ENCODE measurements at regions not wholly inside any gene's neighbourhood (a gene's known extent, or its start where the extent isn't known, plus 50 kb on each side); places are given as distances from the start of the nearest gene placed in this dataset.

DNA sequence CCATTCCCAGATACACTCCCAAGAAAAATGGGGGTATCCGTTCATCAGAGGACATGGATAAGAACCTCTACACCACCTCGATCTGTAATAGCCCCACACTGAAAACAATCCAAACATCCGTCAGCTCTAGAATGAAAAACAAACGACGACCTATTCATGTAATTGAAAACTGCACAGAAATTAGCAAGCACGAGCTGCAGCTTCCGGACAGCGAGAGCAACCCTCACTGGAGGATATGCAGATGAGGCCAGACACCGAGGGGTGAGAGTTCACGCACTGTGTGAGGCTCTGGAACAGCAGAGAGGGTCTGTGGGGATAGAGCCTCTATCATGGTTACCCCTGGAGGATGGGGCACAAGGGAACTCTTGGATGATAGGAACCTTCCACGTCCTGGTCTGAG, 143.9 kb upstream of the NCOR2 start:
- no peak for TF ChIP-seq POLR2AphosphoS5 (IDR thresholded peaks at IDR 0.05; ENCODE audit: low read depth, low read length)
- TF ChIP-seq, protein P1, sequence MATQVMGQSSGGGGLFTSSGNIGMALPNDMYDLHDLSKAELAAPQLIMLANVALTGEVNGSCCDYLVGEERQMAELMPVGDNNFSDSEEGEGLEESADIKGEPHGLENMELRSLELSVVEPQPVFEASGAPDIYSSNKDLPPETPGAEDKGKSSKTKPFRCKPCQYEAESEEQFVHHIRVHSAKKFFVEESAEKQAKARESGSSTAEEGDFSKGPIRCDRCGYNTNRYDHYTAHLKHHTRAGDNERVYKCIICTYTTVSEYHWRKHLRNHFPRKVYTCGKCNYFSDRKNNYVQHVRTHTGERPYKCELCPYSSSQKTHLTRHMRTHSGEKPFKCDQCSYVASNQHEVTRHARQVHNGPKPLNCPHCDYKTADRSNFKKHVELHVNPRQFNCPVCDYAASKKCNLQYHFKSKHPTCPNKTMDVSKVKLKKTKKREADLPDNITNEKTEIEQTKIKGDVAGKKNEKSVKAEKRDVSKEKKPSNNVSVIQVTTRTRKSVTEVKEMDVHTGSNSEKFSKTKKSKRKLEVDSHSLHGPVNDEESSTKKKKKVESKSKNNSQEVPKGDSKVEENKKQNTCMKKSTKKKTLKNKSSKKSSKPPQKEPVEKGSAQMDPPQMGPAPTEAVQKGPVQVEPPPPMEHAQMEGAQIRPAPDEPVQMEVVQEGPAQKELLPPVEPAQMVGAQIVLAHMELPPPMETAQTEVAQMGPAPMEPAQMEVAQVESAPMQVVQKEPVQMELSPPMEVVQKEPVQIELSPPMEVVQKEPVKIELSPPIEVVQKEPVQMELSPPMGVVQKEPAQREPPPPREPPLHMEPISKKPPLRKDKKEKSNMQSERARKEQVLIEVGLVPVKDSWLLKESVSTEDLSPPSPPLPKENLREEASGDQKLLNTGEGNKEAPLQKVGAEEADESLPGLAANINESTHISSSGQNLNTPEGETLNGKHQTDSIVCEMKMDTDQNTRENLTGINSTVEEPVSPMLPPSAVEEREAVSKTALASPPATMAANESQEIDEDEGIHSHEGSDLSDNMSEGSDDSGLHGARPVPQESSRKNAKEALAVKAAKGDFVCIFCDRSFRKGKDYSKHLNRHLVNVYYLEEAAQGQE (IDR thresholded peaks at IDR 0.05; ENCODE audit: insufficient read depth in 1 of 2, low read depth in 2 of 2, low read length in 2 of 2): no peak
